Karpas-422 (cell line): ENCODE measurements at regions not wholly inside any gene's neighbourhood (a gene's known extent, or its start where the extent isn't known, plus 50 kb on each side); places are given as distances from the start of the nearest gene placed in this dataset.

ENCODE experiments used
- DNase-seq: peaks from one replicate; pipeline ENCODE4 v3.0.0-alpha.2; 2015
- H2AFZ ChIP-seq: fragments of 200-600 bp; sonication (generic); 2 replicates; pipeline ENCODE4 v1.6.1; 2014; ENCODE audit warnings: antibody characterized with exemption, low read length, mixed read lengths
- H3K27ac ChIP-seq: fragments of 200-600 bp; sonication (generic); 2 replicates; pipeline ENCODE4 v1.5.1; 2014; ENCODE audit warnings: mild to moderate bottlenecking, low read length, moderate library complexity
- H3K27me3 ChIP-seq: fragments of 200-600 bp; sonication (generic); 2 replicates; pipeline ENCODE4 v1.6.1; 2014; ENCODE audit warnings: low read length, mixed read lengths
- H3K36me3 ChIP-seq: fragments of 200-600 bp; sonication (generic); 2 replicates; pipeline ENCODE4 v1.6.1; 2014; ENCODE audit warnings: low read length, mixed read lengths; ENCODE audit not compliant: insufficient read depth
- H3K4me1 ChIP-seq: fragments of 200-600 bp; sonication (generic); 2 replicates; pipeline ENCODE4 v1.6.1; 2014; ENCODE audit warnings: mild to moderate bottlenecking, low read length, mixed read lengths
- H3K4me2 ChIP-seq: fragments of 200-600 bp; sonication (generic); 2 replicates; pipeline ENCODE4 v1.6.1; 2014; ENCODE audit warnings: low read length, low read depth, mild to moderate bottlenecking; ENCODE audit not compliant: poor library complexity, severe bottlenecking
- H3K4me3 ChIP-seq: fragments of 200-600 bp; sonication (generic); 2 replicates; pipeline ENCODE4 v1.5.1; 2014; ENCODE audit warnings: mild to moderate bottlenecking, antibody characterized with exemption, low read length, mixed read lengths
- H3K79me2 ChIP-seq: fragments of 200-600 bp; sonication (generic); 2 replicates; pipeline ENCODE4 v1.6.1; 2014; ENCODE audit warnings: mild to moderate bottlenecking, low read length, mixed read lengths
- H3K9ac ChIP-seq: fragments of 200-600 bp; sonication (generic); 2 replicates; pipeline ENCODE4 v1.6.0; 2014; ENCODE audit warnings: low read length
- H3K9me2 ChIP-seq: fragments of 200-600 bp; sonication (generic), shearing (Covaris generic); replicated peaks from 2 replicates; pipeline ENCODE4 v1.6.0; 2014; ENCODE audit warnings: mild to moderate bottlenecking, low read length, moderate library complexity; ENCODE audit not compliant: insufficient read depth
- H3K9me3 ChIP-seq: fragments of 300-700, 200-600 bp; sonication (generic); 2 replicates; pipeline ENCODE4 v1.6.1; 2014; ENCODE audit warnings: low read length, mixed read lengths
- H4K20me1 ChIP-seq: fragments of 200-600 bp; sonication (generic); 2 replicates; pipeline ENCODE4 v1.6.1; 2014; ENCODE audit warnings: mild to moderate bottlenecking, antibody characterized with exemption, low read length, low read depth; ENCODE audit not compliant: insufficient read depth

DNA sequence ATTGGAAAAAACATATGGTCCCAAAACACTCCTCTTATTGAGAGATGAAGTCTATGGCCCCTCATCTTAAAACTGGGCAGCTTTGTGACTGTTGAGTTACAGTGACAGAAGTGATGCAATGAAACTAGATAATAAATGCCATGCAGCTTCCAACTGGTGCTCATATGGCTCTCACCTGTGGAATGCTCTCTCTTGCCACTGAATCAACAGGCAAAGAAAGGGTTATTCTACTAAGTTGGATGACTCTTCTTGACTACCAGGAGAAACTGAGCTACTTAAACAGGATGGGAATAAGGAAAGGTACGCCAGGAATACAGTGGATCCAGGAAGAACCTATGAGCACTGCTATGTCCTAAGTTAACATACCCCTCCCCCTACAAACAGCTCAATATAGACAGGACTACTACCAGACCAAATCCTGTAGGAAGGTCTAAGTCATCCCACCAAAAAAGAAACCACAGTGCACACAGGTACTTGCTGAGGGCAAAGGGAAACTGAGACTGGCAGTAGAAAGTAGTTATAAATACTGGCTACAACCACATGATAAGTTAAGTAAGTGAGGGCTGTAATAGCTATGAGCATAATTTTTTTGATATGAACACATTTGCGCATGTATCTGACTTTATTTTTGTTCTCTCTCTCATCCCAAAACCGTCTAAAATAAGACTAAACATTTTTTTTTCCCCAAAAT is 398.5 kb downstream of the ZFHX3 start:
- no peaks in the 10 kb centered on the region for H3K9me3 ChIP-seq
- H3K79me2 ChIP-seq, result peaks cover 7% of the 10 kb centered on the region
- H3K36me3 ChIP-seq, result no peaks in the 10 kb centered on the region
- no peaks in the 10 kb centered on the region for H3K27me3 ChIP-seq
- H3K4me1 ChIP-seq, result no peaks in the 10 kb centered on the region
- no peaks in the 10 kb centered on the region for H3K9me2 ChIP-seq
- DNase-seq, result no peak
- no peaks in the 10 kb centered on the region for H4K20me1 ChIP-seq
- H3K4me2 ChIP-seq, result no peak overlapping the region
- no peak overlapping the region for H3K9ac ChIP-seq
- no peak overlapping the region for H3K27ac ChIP-seq
- H2AFZ ChIP-seq, result no peak overlapping the region
- no peak overlapping the region for H3K4me3 ChIP-seq

DNA sequence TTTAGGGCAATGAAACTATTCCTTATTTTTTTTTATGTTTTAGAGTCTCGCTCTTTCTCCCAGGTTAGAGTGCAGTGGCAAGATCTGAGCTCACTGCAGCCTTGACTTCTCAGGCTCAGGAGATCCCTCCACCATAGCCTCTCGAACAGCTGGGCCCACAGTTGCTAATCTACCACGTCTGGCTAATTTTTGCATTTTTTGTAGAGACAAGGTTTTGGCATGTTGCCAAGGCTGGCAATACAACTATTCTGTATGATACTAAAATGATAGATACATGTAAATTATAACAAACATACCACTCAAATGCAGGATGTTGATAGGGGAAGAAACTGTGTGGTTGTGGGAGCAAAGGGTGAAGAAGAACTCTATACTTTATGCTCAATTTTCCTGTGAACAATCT is 401.3 kb downstream of the ZFHX3 start:
- H3K9me2 ChIP-seq, result no peaks in the 10 kb centered on the region
- H4K20me1 ChIP-seq, result no peaks in the 10 kb centered on the region
- peaks cover 7% of the 10 kb centered on the region for H3K79me2 ChIP-seq
- no peak overlapping the region for H3K4me2 ChIP-seq
- H3K27ac ChIP-seq, result no peak overlapping the region
- H3K27me3 ChIP-seq, result no peaks in the 10 kb centered on the region
- H3K36me3 ChIP-seq, result no peaks in the 10 kb centered on the region
- no peak for DNase-seq
- no peak overlapping the region for H2AFZ ChIP-seq
- H3K4me3 ChIP-seq, result no peak overlapping the region
- no peak overlapping the region for H3K9ac ChIP-seq
- H3K9me3 ChIP-seq, result no peaks in the 10 kb centered on the region
- H3K4me1 ChIP-seq, result no peaks in the 10 kb centered on the region

DNA sequence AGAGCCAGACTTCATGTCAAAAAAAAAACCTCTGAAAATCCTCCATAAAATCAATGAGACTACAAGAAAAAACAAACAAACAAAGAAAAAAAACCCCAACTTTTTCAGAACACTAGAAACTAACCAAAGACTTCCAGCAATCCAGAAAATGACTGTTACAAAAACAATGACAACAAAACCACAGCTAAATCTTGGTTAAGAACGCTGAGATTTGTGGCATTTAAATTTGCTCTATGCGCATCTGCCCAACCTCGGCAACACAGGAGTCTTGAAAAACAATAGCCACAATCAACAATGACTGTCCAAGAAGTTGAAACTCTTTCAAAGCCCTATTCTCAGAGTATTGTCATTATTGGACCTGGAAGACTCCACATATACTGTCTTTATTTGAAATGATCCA is 402.4 kb downstream of the ZFHX3 start:
- DNase-seq, result no peak
- H3K4me3 ChIP-seq, result no peak overlapping the region
- H4K20me1 ChIP-seq, result no peaks in the 10 kb centered on the region
- no peaks in the 10 kb centered on the region for H3K36me3 ChIP-seq
- no peak overlapping the region for H2AFZ ChIP-seq
- no peaks in the 10 kb centered on the region for H3K9me2 ChIP-seq
- H3K4me2 ChIP-seq, result no peak overlapping the region
- peaks cover 7% of the 10 kb centered on the region for H3K79me2 ChIP-seq
- H3K27me3 ChIP-seq, result no peaks in the 10 kb centered on the region
- no peaks in the 10 kb centered on the region for H3K9me3 ChIP-seq
- H3K9ac ChIP-seq, result no peak overlapping the region
- no peaks in the 10 kb centered on the region for H3K4me1 ChIP-seq
- H3K27ac ChIP-seq, result no peak overlapping the region

DNA sequence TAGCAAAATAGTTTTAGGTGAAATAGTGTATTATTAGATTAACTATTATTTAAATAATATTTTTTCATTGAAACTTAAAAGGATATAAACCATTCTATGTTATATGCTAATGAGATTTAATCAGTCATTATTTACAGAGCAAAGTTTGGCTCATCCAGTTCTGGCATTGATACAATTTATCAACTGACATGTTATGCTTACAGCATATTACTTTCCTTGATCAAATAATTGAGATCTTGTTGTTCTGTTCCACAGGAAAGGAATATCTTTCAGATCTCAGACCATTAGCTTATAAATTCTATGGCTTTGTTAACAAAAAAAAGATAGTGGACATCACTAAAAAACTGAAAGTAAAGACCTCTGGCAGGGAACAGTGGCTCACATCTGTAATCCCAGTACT is 403.0 kb downstream of the ZFHX3 start:
- Histone ChIP-seq H3K4me3 (no peak overlapping the region), H3K9me3 (no peaks in the 10 kb centered on the region), H3K9ac (no peak overlapping the region), H3K4me1 (no peaks in the 10 kb centered on the region), H3K79me2 (peaks cover 7% of the 10 kb centered on the region), H3K4me2 (no peak overlapping the region), H2AFZ (no peak overlapping the region), H3K27me3 (no peaks in the 10 kb centered on the region), H3K27ac (no peak overlapping the region), H3K36me3 (no peaks in the 10 kb centered on the region), H4K20me1 (no peaks in the 10 kb centered on the region), H3K9me2 (no peaks in the 10 kb centered on the region)
- DNase-seq, result no peak

DNA sequence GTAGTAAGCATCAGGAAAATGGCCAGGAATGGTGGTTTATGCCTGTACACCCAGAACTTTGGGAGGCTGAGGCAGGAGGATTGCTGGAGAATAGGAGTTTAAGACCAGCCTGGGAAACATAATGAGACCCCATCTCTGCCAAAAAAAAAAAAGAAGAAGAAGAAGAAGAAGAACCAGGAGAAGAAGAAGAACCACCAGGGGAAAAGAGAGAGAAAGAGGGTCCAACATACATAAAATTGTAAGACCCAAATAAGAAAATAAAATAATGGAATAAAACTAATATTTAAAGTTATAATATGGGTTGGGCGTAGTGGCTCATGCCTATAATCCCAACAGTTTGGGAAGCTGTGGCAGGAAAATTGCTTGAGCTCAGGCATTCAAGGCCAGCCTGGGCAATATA is 408.4 kb downstream of the ZFHX3 start:
- DNase-seq, result no peak
- Histone ChIP-seq H3K27ac (no peak overlapping the region), H3K4me1 (no peaks in the 10 kb centered on the region), H3K27me3 (no peaks in the 10 kb centered on the region), H3K36me3 (no peaks in the 10 kb centered on the region), H3K9me3 (no peaks in the 10 kb centered on the region), H3K79me2 (no peaks in the 10 kb centered on the region; the same call in 1 of the 2 replicates), H3K9ac (no peak overlapping the region), H3K9me2 (no peaks in the 10 kb centered on the region), H3K4me3 (no peak overlapping the region), H2AFZ (no peak overlapping the region), H3K4me2 (no peak overlapping the region), H4K20me1 (no peaks in the 10 kb centered on the region)

DNA sequence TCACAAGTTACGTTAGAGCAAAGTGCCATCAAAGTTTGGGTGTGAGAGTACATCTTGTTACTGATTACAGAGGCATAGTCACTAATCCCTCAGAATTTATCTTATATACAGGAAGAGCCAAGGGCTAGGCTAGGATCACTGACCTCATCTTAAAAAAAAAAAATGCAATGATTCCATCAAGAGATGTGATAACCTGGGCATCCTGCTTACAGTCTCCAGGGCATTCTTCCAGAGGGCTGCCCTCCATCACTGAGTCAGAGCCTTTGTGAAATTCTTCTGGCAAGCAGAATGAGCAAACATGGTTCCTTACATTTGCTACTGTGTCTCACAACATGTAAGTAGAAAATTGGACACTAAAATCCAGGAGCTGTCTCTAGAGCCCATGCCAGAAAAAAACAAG is 410.6 kb downstream of the ZFHX3 start:
- no peak overlapping the region for H3K27ac ChIP-seq
- no peak overlapping the region for H2AFZ ChIP-seq
- H3K79me2 ChIP-seq, result no peaks in the 10 kb centered on the region

DNA sequence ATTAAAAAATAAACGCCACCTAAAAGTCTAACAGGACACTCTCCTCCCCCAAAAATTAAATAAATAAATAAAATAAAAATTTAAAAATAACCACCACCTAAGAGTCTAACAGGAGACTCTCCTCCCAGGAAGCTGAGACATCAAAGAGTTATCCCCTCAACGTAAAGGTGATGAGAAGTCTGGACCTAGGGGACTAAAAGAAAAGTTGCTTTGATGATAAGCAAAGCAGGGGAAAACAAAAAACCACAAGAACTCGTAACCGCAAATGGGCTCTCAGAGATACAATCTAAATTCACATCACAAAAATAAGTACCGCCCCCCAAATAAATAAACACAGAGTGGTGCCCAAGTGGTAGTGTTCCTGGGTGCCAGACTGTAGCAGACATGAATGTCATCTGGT is 412.2 kb downstream of the ZFHX3 start:
- Histone ChIP-seq H3K4me1 (no peaks in the 10 kb centered on the region), H3K79me2 (no peaks in the 10 kb centered on the region), H3K9me3 (no peaks in the 10 kb centered on the region), H2AFZ (no peak overlapping the region), H3K4me2 (no peak overlapping the region), H3K27ac (no peak overlapping the region), H3K27me3 (no peaks in the 10 kb centered on the region), H3K9ac (no peak overlapping the region), H4K20me1 (no peaks in the 10 kb centered on the region), H3K9me2 (no peaks in the 10 kb centered on the region), H3K4me3 (no peak overlapping the region), H3K36me3 (no peaks in the 10 kb centered on the region)
- no peak for DNase-seq

More for the DNA sequence above, 410.6 kb downstream of the ZFHX3 start:
- no peaks in the 10 kb centered on the region for H3K9me3 ChIP-seq
- H4K20me1 ChIP-seq, result no peaks in the 10 kb centered on the region
- H3K4me3 ChIP-seq, result no peak overlapping the region
- H3K27me3 ChIP-seq, result no peaks in the 10 kb centered on the region
- H3K9ac ChIP-seq, result no peak overlapping the region
- no peak for DNase-seq
- H3K9me2 ChIP-seq, result no peaks in the 10 kb centered on the region
- no peak overlapping the region for H3K4me2 ChIP-seq
- H3K36me3 ChIP-seq, result no peaks in the 10 kb centered on the region
- H3K4me1 ChIP-seq, result no peaks in the 10 kb centered on the region

DNA sequence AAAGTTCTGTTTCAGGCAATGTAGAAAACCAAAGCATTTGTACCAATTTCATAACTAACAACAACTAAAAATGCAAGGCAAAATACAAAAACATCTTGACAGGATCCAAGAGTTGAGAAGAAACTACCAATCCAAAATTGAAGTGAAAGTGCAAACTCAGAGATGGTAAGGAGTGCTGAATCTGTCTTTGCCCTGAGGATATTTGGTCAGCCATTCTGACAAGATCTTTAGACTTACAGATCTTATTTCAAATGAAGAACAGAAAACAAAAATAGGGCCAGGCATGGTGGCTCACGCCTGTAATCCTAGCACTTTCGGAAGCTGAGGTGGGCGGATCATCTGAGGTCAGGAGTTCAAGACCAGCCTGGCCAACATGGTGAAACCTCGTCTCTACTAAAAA is 412.8 kb downstream of the ZFHX3 start:
- no peaks in the 10 kb centered on the region for H3K27me3 ChIP-seq
- no peak overlapping the region for H3K4me2 ChIP-seq
- H3K4me3 ChIP-seq, result no peak overlapping the region
- no peak for DNase-seq
- no peaks in the 10 kb centered on the region for H3K36me3 ChIP-seq
- no peak overlapping the region for H3K9ac ChIP-seq
- H3K79me2 ChIP-seq, result no peaks in the 10 kb centered on the region
- H2AFZ ChIP-seq, result no peak overlapping the region
- no peaks in the 10 kb centered on the region for H3K9me2 ChIP-seq
- no peaks in the 10 kb centered on the region for H3K9me3 ChIP-seq
- H3K27ac ChIP-seq, result no peak overlapping the region
- no peaks in the 10 kb centered on the region for H3K4me1 ChIP-seq
- no peaks in the 10 kb centered on the region for H4K20me1 ChIP-seq
